CD4-positive, alpha-beta T cell (primary cell): ENCODE measurements at regions not wholly inside any gene's neighbourhood (a gene's known extent, or its start where the extent isn't known, plus 50 kb on each side); places are given as distances from the start of the nearest gene placed in this dataset.

Experiments used
- ATAC-seq: fragments of 200-7000 bp; cut with Tn5 transposase; one replicate; pipeline ENCODE4 v1.10.0; 2022; ENCODE audit warnings: mild to moderate bottlenecking; ENCODE audit not compliant: poor library complexity
- CTCF ChIA-PET: fragments of 350-600 bp; sonication (Branson Sonifier 250); formaldehyde crosslinking; loops from one replicate; lab custom pipeline; 2021; ENCODE audit warnings: antibody characterized with exemption, inconsistent platforms; lab: Charles Lee
- POLR2A ChIA-PET: fragments of 350-600 bp; sonication (Branson Sonifier 250); formaldehyde crosslinking; loops from one replicate; lab custom pipeline; 2021; ENCODE audit warnings: antibody characterized with exemption, inconsistent platforms; lab: Charles Lee
- DNase-seq, 14 experiments: peaks; one replicate each; pipeline ENCODE4 v3.0.0-alpha.2; 2013 to 2020; ENCODE audit warnings: mixed read lengths in 2 of 14
- H3K27ac ChIP-seq, 2 donors: one replicate each; pipeline versions ENCODE4 v1.5.1 to v1.7.0; 2013; ENCODE audit warnings: low read length in 2 of 2, low read depth in 1 of 2, mild to moderate bottlenecking in 1 of 2
- H3K27me3 ChIP-seq, 2 experiments: 1 replicate in 1 of 2; 2 replicates in 1 of 2; pipeline versions ENCODE4 v1.6.1 to v1.7.0; 2013; ENCODE audit warnings: low read length in 2 of 2, control low read depth in 1 of 2, mild to moderate bottlenecking in 1 of 2, moderate library complexity in 1 of 2; ENCODE audit not compliant: insufficient read depth in 2 of 2, control insufficient read depth in 1 of 2
- H3K36me3 ChIP-seq: one replicate; pipeline ENCODE4 v1.6.1; 2013; ENCODE audit warnings: low read length, control low read depth; ENCODE audit not compliant: insufficient read depth
- H3K4me1 ChIP-seq: one replicate; pipeline ENCODE4 v1.6.1; 2013; ENCODE audit warnings: low read length, control low read depth; ENCODE audit not compliant: insufficient read depth
- H3K4me3 ChIP-seq: one replicate; pipeline ENCODE4 v1.5.1; 2013; ENCODE audit warnings: mild to moderate bottlenecking, low read length, moderate library complexity
- H3K9me3 ChIP-seq, 2 experiments: 1 replicate in 1 of 2; 2 replicates in 1 of 2; pipeline versions ENCODE4 v1.6.1 to v1.7.0; 2013; ENCODE audit warnings: low read length in 2 of 2, mild to moderate bottlenecking in 2 of 2, control low read depth in 1 of 2, moderate library complexity in 1 of 2; ENCODE audit not compliant: control insufficient read depth in 1 of 2, insufficient read depth in 1 of 2
- H3K27ac Mint-ChIP-seq: one replicate; pipeline ENCODE4 v1.8.0; 2020; ENCODE audit warnings: mixed read lengths
- H3K27me3 Mint-ChIP-seq: one replicate; pipeline ENCODE4 v1.8.0; 2021; ENCODE audit warnings: mixed read lengths
- H3K36me3 Mint-ChIP-seq: one replicate; pipeline ENCODE4 v1.8.0; 2021; ENCODE audit warnings: low read depth, mixed read lengths
- H3K4me1 Mint-ChIP-seq: one replicate; pipeline ENCODE4 v1.8.0; 2021; ENCODE audit warnings: low read depth, mixed read lengths
- H3K4me3 Mint-ChIP-seq: one replicate; pipeline ENCODE4 v1.8.0; 2020; ENCODE audit warnings: mild to moderate bottlenecking, mixed read lengths
- H3K9me3 Mint-ChIP-seq: one replicate; pipeline ENCODE4 v1.8.0; 2020; ENCODE audit warnings: mixed read lengths
- intact Hi-C, 2 experiments: fragments of 100-400 bp; cut with DNase I in 1 of 2; cut with micrococcal nuclease in 1 of 2; formaldehyde crosslinking; loops; one replicate each; pipeline versions ENCODE4 v1.15.1 to v1.9.0; 2023 to 2025; cut with DNase I, micrococcal nuclease
- TF ChIP-seq, protein P1 (sequence below): fragments of 200-600 bp; IDR thresholded peaks from one replicate; pipeline ENCODE4 v1.8.0; 2022; ENCODE audit warnings: antibody characterized with exemption, mild to moderate bottlenecking

- Mint-ChIP-seq H3K4me3 (no peak overlapping the region), H3K27ac (no peak overlapping the region), H3K4me1 (no peaks in the 10 kb centered on the region), H3K27me3 (no peaks in the 10 kb centered on the region), H3K36me3 (no peaks in the 10 kb centered on the region), H3K9me3 (peaks cover 2% of the 10 kb centered on the region)
- no peak overlapping the region for H3K4me3 ChIP-seq
- H3K36me3 ChIP-seq = no peaks in the 10 kb centered on the region
- ChIA-PET POLR2A (no interaction called here), CTCF (no interaction called here)
- no peaks in the 10 kb centered on the region for H3K4me1 ChIP-seq
- intact Hi-C loops = no loop called here
- no peak overlapping the region for H3K27ac ChIP-seq
- DNase-seq (no peak), ATAC-seq (no peak)
- H3K27me3 ChIP-seq = no peaks in the 10 kb centered on the region
- TF ChIP-seq, protein P1, sequence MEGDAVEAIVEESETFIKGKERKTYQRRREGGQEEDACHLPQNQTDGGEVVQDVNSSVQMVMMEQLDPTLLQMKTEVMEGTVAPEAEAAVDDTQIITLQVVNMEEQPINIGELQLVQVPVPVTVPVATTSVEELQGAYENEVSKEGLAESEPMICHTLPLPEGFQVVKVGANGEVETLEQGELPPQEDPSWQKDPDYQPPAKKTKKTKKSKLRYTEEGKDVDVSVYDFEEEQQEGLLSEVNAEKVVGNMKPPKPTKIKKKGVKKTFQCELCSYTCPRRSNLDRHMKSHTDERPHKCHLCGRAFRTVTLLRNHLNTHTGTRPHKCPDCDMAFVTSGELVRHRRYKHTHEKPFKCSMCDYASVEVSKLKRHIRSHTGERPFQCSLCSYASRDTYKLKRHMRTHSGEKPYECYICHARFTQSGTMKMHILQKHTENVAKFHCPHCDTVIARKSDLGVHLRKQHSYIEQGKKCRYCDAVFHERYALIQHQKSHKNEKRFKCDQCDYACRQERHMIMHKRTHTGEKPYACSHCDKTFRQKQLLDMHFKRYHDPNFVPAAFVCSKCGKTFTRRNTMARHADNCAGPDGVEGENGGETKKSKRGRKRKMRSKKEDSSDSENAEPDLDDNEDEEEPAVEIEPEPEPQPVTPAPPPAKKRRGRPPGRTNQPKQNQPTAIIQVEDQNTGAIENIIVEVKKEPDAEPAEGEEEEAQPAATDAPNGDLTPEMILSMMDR = no peak
- peaks cover 0 to 5% of the 10 kb centered on the region in 2 experiments for H3K9me3 ChIP-seq
These were observed 283.8 kb downstream of the OMA1 start for GRCh38 chr1:58262702-58263101.

- no peaks in the 10 kb centered on the region for H3K4me1 Mint-ChIP-seq
- H3K27ac ChIP-seq = no peak overlapping the region
- ChIA-PET CTCF (no interaction called here), POLR2A (no interaction called here)
- DNase-seq = no peak
- H3K9me3 Mint-ChIP-seq = no peaks in the 10 kb centered on the region
- no peak overlapping the region for H3K27ac Mint-ChIP-seq
- H3K36me3 ChIP-seq = no peaks in the 10 kb centered on the region
- ATAC-seq = no peak
- no peak overlapping the region for H3K4me3 ChIP-seq
- no peaks in the 10 kb centered on the region for H3K36me3 Mint-ChIP-seq
- H3K4me3 Mint-ChIP-seq = no peak overlapping the region
- TF ChIP-seq, protein P1 = no peak
- no peaks in the 10 kb centered on the region for H3K27me3 Mint-ChIP-seq
- H3K27me3 ChIP-seq = no peaks in the 10 kb centered on the region
- intact Hi-C loops = no loop called here
- H3K9me3 ChIP-seq = no peaks in the 10 kb centered on the region
- H3K4me1 ChIP-seq = no peaks in the 10 kb centered on the region
These were observed 288.4 kb downstream of the OMA1 start for GRCh38 chr1:58258082-58258481.

GRCh38 chr1:58257003-58257402, 289.5 kb downstream of the OMA1 start:
- ChIA-PET POLR2A (no interaction called here), CTCF (no interaction called here)
- intact Hi-C loops = no loop called here
- Histone ChIP-seq H3K36me3 (no peaks in the 10 kb centered on the region), H3K4me3 (no peak overlapping the region), H3K9me3 (no peaks in the 10 kb centered on the region), H3K27me3 (no peaks in the 10 kb centered on the region), H3K4me1 (no peaks in the 10 kb centered on the region), H3K27ac (no peak overlapping the region)
- Mint-ChIP-seq H3K27ac (no peak overlapping the region), H3K4me1 (no peaks in the 10 kb centered on the region), H3K36me3 (no peaks in the 10 kb centered on the region), H3K27me3 (no peaks in the 10 kb centered on the region), H3K9me3 (no peaks in the 10 kb centered on the region), H3K4me3 (no peak overlapping the region)
- no peak for DNase-seq
- ATAC-seq = no peak
- TF ChIP-seq, protein P1 = no peak
